ENCODE measurements at regions not wholly inside any gene's neighbourhood (a gene's known extent, or its start where the extent isn't known, plus 50 kb on each side); places are given as distances from the start of the nearest gene placed in this dataset.

- Histone ChIP-seq H3K4me1 (ENCODE audit: insufficient read depth) (no peaks in the 10 kb centered on the region), H3K9me3 (no peaks in the 10 kb centered on the region), H3K4me3 (no peak overlapping the region), H3K36me3 (no peaks in the 10 kb centered on the region), H3K27me3 (no peaks in the 10 kb centered on the region), H3K27ac (no peak overlapping the region)
- no peak for DNase-seq
- 40 to 55% (median 49%) methylated on average over 2 of the region's 2 CpGs for WGBS, 3 donors
- intact Hi-C loops (cut with DNase I) = loop anchor here in 3 of 4 donors (10.0 kb wide), 1 partner anchor 166 kb away; no protein-coding TSS in a partner anchor
- TF ChIP-seq EP300 (IDR thresholded peaks at IDR 0.05) (no peak), POLR2A (IDR thresholded peaks at IDR 0.05) (no peak)
- TF ChIP-seq, protein P1, sequence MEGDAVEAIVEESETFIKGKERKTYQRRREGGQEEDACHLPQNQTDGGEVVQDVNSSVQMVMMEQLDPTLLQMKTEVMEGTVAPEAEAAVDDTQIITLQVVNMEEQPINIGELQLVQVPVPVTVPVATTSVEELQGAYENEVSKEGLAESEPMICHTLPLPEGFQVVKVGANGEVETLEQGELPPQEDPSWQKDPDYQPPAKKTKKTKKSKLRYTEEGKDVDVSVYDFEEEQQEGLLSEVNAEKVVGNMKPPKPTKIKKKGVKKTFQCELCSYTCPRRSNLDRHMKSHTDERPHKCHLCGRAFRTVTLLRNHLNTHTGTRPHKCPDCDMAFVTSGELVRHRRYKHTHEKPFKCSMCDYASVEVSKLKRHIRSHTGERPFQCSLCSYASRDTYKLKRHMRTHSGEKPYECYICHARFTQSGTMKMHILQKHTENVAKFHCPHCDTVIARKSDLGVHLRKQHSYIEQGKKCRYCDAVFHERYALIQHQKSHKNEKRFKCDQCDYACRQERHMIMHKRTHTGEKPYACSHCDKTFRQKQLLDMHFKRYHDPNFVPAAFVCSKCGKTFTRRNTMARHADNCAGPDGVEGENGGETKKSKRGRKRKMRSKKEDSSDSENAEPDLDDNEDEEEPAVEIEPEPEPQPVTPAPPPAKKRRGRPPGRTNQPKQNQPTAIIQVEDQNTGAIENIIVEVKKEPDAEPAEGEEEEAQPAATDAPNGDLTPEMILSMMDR (IDR thresholded peaks at IDR 0.05) = no peak
Observed at GRCh38 chr13:48761256-48761655, 107.5 kb downstream of the CYSLTR2 start.

DNA sequence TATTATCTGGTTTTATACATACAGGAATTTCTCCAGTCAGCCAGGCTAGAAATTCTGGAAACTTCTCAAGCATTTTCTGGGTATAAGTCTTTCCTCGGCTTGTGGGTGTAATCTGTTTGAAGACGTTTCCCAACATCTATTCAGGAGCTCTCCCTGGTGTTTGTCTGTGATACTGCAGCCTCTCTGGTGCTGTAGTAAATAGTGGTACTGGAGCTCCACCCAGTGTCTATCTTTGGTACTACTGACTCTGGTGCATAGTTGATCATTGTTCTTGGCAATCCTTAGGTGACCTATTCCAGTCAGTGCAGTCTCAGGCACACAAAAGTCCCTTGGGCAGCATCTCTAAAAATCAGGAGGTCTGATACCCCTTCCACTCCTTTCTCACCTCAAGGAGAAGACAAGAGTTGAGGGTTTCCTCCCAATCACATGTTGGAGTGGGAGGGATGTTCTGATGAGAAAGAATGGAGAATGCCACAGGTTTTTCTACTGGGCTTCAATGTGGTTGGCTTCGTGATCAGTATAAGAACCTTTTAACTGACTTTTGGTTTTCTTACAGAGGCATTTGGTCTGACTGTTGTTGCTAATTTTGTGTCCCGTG, 115.5 kb downstream of the CYSLTR2 start:
- no peak overlapping the region for H3K27ac ChIP-seq
- 29 to 39% (median 39%) methylated on average over 4 of the region's 4 CpGs for WGBS, 3 donors
- no peaks in the 10 kb centered on the region for H3K9me3 ChIP-seq
- peak; percentile 48 to 91 (median 66) for DNase-seq
- H3K4me3 ChIP-seq = no peak overlapping the region
- H3K27me3 ChIP-seq = no peaks in the 10 kb centered on the region
- no peaks in the 10 kb centered on the region for H3K36me3 ChIP-seq
- intact Hi-C loops (cut with DNase I) = loop anchor here in 3 of 4 donors (10.0 kb wide), 1 partner anchor 174 kb away; no protein-coding TSS in a partner anchor
- TF ChIP-seq EP300 (IDR thresholded peaks at IDR 0.05) (no peak), POLR2A (IDR thresholded peaks at IDR 0.05) (peak; percentile 44)
- TF ChIP-seq, protein P1 (IDR thresholded peaks at IDR 0.05) = peak; percentile 84 to 99 (median 93)
- H3K4me1 ChIP-seq (ENCODE audit: insufficient read depth) = no peaks in the 10 kb centered on the region

- Histone ChIP-seq H3K4me1 (ENCODE audit: insufficient read depth) (no peaks in the 10 kb centered on the region), H3K36me3 (no peaks in the 10 kb centered on the region), H3K27ac (no peak overlapping the region), H3K9me3 (no peaks in the 10 kb centered on the region), H3K27me3 (no peaks in the 10 kb centered on the region), H3K4me3 (no peak overlapping the region)
- intact Hi-C loops (cut with DNase I) = loop anchor here in 1 of 4 donors (2.0 kb wide), 1 partner anchor 176 kb away; no protein-coding TSS in a partner anchor
- WGBS, 3 donors = 87 to 91% (median 91%) methylated on average over 1 of the region's 1 CpG
- DNase-seq = no peak
- TF ChIP-seq, protein P1 (IDR thresholded peaks at IDR 0.05) = no peak
- no peak for TF ChIP-seq POLR2A (IDR thresholded peaks at IDR 0.05)
- no peak for TF ChIP-seq EP300 (IDR thresholded peaks at IDR 0.05)
Observed at GRCh38 chr13:48770372-48770771, 116.6 kb downstream of the CYSLTR2 start.

- TF ChIP-seq POLR2A (IDR thresholded peaks at IDR 0.05) (no peak), EP300 (IDR thresholded peaks at IDR 0.05) (no peak)
- TF ChIP-seq, protein P1 (IDR thresholded peaks at IDR 0.05) = no peak
- H3K27me3 ChIP-seq = no peaks in the 10 kb centered on the region
- H3K36me3 ChIP-seq = no peaks in the 10 kb centered on the region
- H3K4me3 ChIP-seq = no peak overlapping the region
- DNase-seq = no peak
- 58 to 69% (median 63%) methylated on average over 1 of the region's 1 CpG for WGBS, 3 donors
- H3K9me3 ChIP-seq = no peaks in the 10 kb centered on the region
- intact Hi-C loops (cut with DNase I) = no loop called here
- H3K27ac ChIP-seq = no peak overlapping the region
- H3K4me1 ChIP-seq (ENCODE audit: insufficient read depth) = peaks cover 1% of the 10 kb centered on the region
Observed at GRCh38 chr13:48772908-48773307, 119.2 kb downstream of the CYSLTR2 start.

Data from ovary (tissue), 7 donors.